ENCODE measurements at regions not wholly inside any gene's neighbourhood (a gene's known extent, or its start where the extent isn't known, plus 50 kb on each side); places are given as distances from the start of the nearest gene placed in this dataset.

- no peak for DNase-seq
These were observed 150.5 kb upstream of the DUSP10 start for GRCh38 chr1:221892301-221892830.

GRCh38 chr1:221891708-221892107 lies 149.8 kb upstream of the DUSP10 start:
- no peak for DNase-seq

- DNase-seq, result no peak
These were observed 146.9 kb upstream of the DUSP10 start for GRCh38 chr1:221888801-221889200.

- no peak for DNase-seq
These were observed 146.3 kb upstream of the DUSP10 start for GRCh38 chr1:221888218-221888617.

GRCh38 chr1:221887758-221888157 lies 145.9 kb upstream of the DUSP10 start:
- no peak for DNase-seq

GRCh38 chr1:221887415-221887746 lies 145.5 kb upstream of the DUSP10 start:
- DNase-seq, result no peak

- DNase-seq, result no peak
These were observed 145.0 kb upstream of the DUSP10 start for GRCh38 chr1:221886743-221887414.

- no peak for DNase-seq
These were observed 144.4 kb upstream of the DUSP10 start for GRCh38 chr1:221886311-221886710.

- no peak for DNase-seq
These were observed 142.9 kb upstream of the DUSP10 start for GRCh38 chr1:221884821-221885220.

- DNase-seq, result no peak
These were observed 140.1 kb upstream of the DUSP10 start for GRCh38 chr1:221881805-221882581.

- DNase-seq, result no peak
These were observed 138.3 kb upstream of the DUSP10 start for GRCh38 chr1:221880182-221880581.

- no peak for DNase-seq
These were observed 136.2 kb upstream of the DUSP10 start for GRCh38 chr1:221878134-221878533.

GRCh38 chr1:221877311-221877710 lies 135.4 kb upstream of the DUSP10 start:
- no peak for DNase-seq

- no peak for DNase-seq
These were observed 133.1 kb upstream of the DUSP10 start for GRCh38 chr1:221875004-221875330.

- DNase-seq, result no peak
These were observed 132.6 kb upstream of the DUSP10 start for GRCh38 chr1:221874285-221875003.

GRCh38 chr1:221873673-221874072 lies 131.8 kb upstream of the DUSP10 start:
- DNase-seq, result no peak

GRCh38 chr1:221871056-221871455 lies 129.2 kb upstream of the DUSP10 start:
- DNase-seq, result no peak

GRCh38 chr1:221869779-221870178 lies 127.9 kb upstream of the DUSP10 start:
- DNase-seq, result no peak

- no peak for DNase-seq
These were observed 126.9 kb upstream of the DUSP10 start for GRCh38 chr1:221868593-221869303.

- DNase-seq, result no peak
These were observed 125.1 kb upstream of the DUSP10 start for GRCh38 chr1:221867003-221867402.

GRCh38 chr1:221865808-221866207 lies 123.9 kb upstream of the DUSP10 start:
- DNase-seq, result no peak

GRCh38 chr1:221863635-221864034 lies 121.7 kb upstream of the DUSP10 start:
- no peak for DNase-seq

GRCh38 chr1:221862971-221863370 lies 121.1 kb upstream of the DUSP10 start:
- DNase-seq, result no peak

Measured in CD4-positive, alpha-beta T cell treated with Interleukin-17A for 1 hour (primary cell).